SU-DHL-6 (cell line): ENCODE measurements at regions not wholly inside any gene's neighbourhood (a gene's known extent, or its start where the extent isn't known, plus 50 kb on each side); places are given as distances from the start of the nearest gene placed in this dataset.

ENCODE experiments used
- H2AFZ ChIP-seq: fragments of 200-600 bp; sonication (generic); 2 replicates; pipeline ENCODE4 v1.6.1; 2014; ENCODE audit warnings: low read depth, mild to moderate bottlenecking, moderate library complexity, mixed read lengths, antibody characterized with exemption, low read length; ENCODE audit not compliant: severe bottlenecking
- H3F3A ChIP-seq: fragments of 200-600 bp; shearing (Covaris generic); 2 replicates; pipeline ENCODE4 v1.6.0; 2016; ENCODE audit warnings: antibody characterized with exemption, mild to moderate bottlenecking; ENCODE audit not compliant: insufficient read depth
- H3K27ac ChIP-seq: fragments of 200-600 bp; sonication (generic); 2 replicates; pipeline ENCODE4 v1.5.1; 2016; ENCODE audit warnings: low read depth, mild to moderate bottlenecking, low read length, moderate library complexity, mixed read lengths
- H3K27me3 ChIP-seq: fragments of 200-600 bp; sonication (generic), shearing (Covaris generic); 2 replicates; pipeline ENCODE4 v1.6.0; 2014; ENCODE audit warnings: mild to moderate bottlenecking, low read length
- H3K36me3 ChIP-seq: fragments of 200-600 bp; sonication (generic); 2 replicates; pipeline ENCODE4 v1.6.1; 2014; ENCODE audit warnings: mild to moderate bottlenecking, low read length, mixed read lengths
- H3K4me2 ChIP-seq: fragments of 300-600, 200-600 bp; shearing (Covaris generic), sonication (generic); 2 replicates; pipeline ENCODE4 v1.6.0; 2014; ENCODE audit warnings: low read length, low read depth, mild to moderate bottlenecking; ENCODE audit not compliant: poor library complexity, severe bottlenecking
- H3K4me3 ChIP-seq: fragments of 200-600 bp; sonication (generic); 2 replicates; pipeline ENCODE4 v1.5.1; 2014; ENCODE audit warnings: antibody characterized with exemption, low read length, mild to moderate bottlenecking, mixed read lengths; ENCODE audit not compliant: insufficient read depth, poor library complexity, severe bottlenecking
- H3K79me2 ChIP-seq: fragments of 200-600 bp; sonication (generic); 2 replicates; pipeline ENCODE4 v1.6.1; 2014; ENCODE audit warnings: mild to moderate bottlenecking, low read length, moderate library complexity; ENCODE audit not compliant: insufficient read depth
- H3K9ac ChIP-seq: fragments of 200-600 bp; sonication (generic); 2 replicates; pipeline ENCODE4 v1.7.0; 2014; ENCODE audit warnings: mild to moderate bottlenecking, low read length
- H3K9me2 ChIP-seq: fragments of 200-600 bp; sonication (generic); replicated peaks from 2 replicates; pipeline ENCODE4 v1.6.1; 2014; ENCODE audit warnings: low read length; ENCODE audit not compliant: insufficient read depth
- H3K9me3 ChIP-seq: fragments of 200-600 bp; sonication (generic); 2 replicates; pipeline ENCODE4 v1.6.1; 2014; ENCODE audit warnings: low read length, mixed read lengths; ENCODE audit not compliant: insufficient read depth
- H4K20me1 ChIP-seq: fragments of 200-600 bp; sonication (generic); 2 replicates; pipeline ENCODE4 v1.6.1; 2014; ENCODE audit warnings: low read depth, mild to moderate bottlenecking, antibody characterized with exemption, low read length, moderate library complexity, mixed read lengths
- EZH2phosphoT487 ChIP-seq: fragments of 200-600 bp; sonication (generic), shearing (Covaris generic); conservative IDR thresholded peaks from 2 replicates; pipeline ENCODE4 v1.6.1; 2018; ENCODE audit warnings: mild to moderate bottlenecking, antibody characterized with exemption, low read length, moderate library complexity, mixed read lengths
- TF ChIP-seq, protein P1 (sequence below): fragments of 200-600 bp; sonication (generic); IDR thresholded peaks from one replicate; pipeline ENCODE4 v1.5.1; 2017; ENCODE audit warnings: antibody characterized with exemption, mild to moderate bottlenecking, low read length, moderate library complexity; ENCODE audit not compliant: insufficient read depth, poor library complexity, severe bottlenecking

DNA sequence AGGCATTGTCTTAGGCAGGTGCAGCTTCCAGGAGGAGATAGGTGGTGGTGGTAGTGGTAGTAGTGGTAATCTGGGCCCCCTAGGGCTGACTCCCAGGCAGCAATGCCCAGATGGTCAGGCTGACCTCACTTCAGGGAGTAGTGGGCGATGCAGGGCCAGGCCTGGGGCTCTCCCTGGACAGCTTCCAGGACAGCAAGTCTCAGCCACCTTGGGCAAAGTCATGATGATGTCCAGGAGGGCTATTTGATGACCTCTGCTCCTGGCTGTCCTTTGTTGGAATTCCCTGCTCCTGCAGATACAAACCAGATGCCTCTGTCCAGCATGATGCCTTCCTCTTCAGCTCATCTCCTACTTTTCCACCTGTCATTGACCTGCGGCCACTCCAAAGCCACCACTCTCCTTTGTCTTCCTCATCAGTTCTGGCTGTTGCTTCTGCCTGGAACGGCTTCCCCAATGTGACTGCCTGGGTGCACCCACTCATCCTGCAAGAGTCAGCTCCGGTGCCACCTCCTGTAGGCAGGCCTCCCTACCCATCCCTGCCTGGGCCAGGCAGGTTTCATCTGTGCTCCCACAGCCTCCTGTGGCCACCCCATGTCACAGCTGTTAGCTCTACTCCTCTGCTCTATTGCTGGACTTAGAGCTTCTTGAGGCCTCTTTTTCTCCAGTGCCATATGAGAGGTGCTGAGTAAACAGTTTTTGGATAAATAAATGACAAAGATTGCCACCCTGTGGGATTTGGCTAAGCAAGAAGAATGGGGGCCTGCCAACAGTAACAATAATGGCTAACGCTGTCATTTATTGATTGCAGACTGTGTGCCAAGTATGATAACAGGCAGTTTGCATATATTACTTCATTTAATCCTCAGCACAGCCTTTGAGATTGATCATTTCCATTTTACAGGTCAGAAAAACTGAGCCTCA lies 172.9 kb upstream of the NECTIN1 start:
- no peaks in the 10 kb centered on the region for H3F3A ChIP-seq
- H3K27me3 ChIP-seq, result no peaks in the 10 kb centered on the region
- H3K79me2 ChIP-seq, result no peaks in the 10 kb centered on the region
- no peaks in the 10 kb centered on the region for H3K9me3 ChIP-seq
- no peaks in the 10 kb centered on the region for H4K20me1 ChIP-seq
- no peak for TF ChIP-seq EZH2phosphoT487
- TF ChIP-seq, protein P1, sequence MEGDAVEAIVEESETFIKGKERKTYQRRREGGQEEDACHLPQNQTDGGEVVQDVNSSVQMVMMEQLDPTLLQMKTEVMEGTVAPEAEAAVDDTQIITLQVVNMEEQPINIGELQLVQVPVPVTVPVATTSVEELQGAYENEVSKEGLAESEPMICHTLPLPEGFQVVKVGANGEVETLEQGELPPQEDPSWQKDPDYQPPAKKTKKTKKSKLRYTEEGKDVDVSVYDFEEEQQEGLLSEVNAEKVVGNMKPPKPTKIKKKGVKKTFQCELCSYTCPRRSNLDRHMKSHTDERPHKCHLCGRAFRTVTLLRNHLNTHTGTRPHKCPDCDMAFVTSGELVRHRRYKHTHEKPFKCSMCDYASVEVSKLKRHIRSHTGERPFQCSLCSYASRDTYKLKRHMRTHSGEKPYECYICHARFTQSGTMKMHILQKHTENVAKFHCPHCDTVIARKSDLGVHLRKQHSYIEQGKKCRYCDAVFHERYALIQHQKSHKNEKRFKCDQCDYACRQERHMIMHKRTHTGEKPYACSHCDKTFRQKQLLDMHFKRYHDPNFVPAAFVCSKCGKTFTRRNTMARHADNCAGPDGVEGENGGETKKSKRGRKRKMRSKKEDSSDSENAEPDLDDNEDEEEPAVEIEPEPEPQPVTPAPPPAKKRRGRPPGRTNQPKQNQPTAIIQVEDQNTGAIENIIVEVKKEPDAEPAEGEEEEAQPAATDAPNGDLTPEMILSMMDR, result no peak
- H3K9ac ChIP-seq, result no peak overlapping the region
- H3K4me3 ChIP-seq, result no peak overlapping the region
- no peak overlapping the region for H3K27ac ChIP-seq
- H3K9me2 ChIP-seq, result no peaks in the 10 kb centered on the region
- no peaks in the 10 kb centered on the region for H3K36me3 ChIP-seq
- H2AFZ ChIP-seq, result no peak overlapping the region
- H3K4me2 ChIP-seq, result peak overlapping the region; percentile 17

DNA sequence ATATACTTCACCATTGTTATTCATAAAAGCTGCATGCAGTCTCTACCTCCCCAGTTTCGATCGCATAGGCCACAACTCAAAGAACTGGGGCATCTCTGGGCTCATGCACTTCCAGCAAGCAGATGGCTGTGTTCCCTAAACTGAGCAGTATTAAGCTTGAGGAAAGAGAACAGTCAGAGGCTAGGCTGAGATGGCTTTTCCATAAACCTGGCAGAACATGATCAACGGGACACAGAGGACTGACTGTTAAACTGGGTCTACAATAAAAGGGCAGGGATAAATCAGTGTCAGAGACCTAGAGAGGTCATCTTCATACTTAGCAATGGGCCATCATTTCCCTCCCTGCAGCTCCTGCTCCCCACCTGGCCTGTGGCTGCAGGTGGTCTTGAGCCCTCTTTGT lies 171.0 kb upstream of the NECTIN1 start:
- H3K4me3 ChIP-seq, result no peak overlapping the region
- H3K79me2 ChIP-seq, result no peaks in the 10 kb centered on the region
- no peaks in the 10 kb centered on the region for H3F3A ChIP-seq
- TF ChIP-seq EZH2phosphoT487, result no peak
- TF ChIP-seq, protein P1, result no peak
- no peaks in the 10 kb centered on the region for H4K20me1 ChIP-seq
- H3K4me2 ChIP-seq, result no peak overlapping the region
- no peaks in the 10 kb centered on the region for H3K9me3 ChIP-seq
- H3K9me2 ChIP-seq, result no peaks in the 10 kb centered on the region
- H2AFZ ChIP-seq, result no peak overlapping the region
- H3K36me3 ChIP-seq, result no peaks in the 10 kb centered on the region
- H3K27me3 ChIP-seq, result no peaks in the 10 kb centered on the region
- no peak overlapping the region for H3K27ac ChIP-seq
- no peak overlapping the region for H3K9ac ChIP-seq

DNA sequence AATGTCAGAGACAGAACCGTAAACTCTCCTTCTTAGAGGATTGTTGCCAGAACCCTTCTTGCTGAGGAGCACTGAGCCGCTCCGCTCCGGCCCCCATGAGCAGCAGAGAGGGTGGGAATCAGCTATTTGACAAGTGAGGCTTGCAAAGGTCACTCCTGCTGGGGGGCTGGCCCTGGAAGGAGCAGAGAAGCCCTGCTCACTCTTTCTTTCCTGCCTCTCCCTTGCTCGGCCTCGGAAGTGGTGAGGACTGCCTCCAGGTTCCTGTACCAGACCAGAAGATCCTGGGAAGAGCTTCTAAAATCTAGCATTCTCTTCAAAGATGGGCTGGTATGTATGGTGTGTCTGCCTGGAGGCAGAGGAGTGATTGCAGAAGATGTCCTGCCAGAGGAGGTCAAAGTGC lies 168.6 kb upstream of the NECTIN1 start:
- Histone ChIP-seq H3K4me2 (no peak overlapping the region), H3K36me3 (no peaks in the 10 kb centered on the region), H2AFZ (no peak overlapping the region), H3F3A (no peaks in the 10 kb centered on the region), H3K27me3 (no peaks in the 10 kb centered on the region), H3K4me3 (no peak overlapping the region), H3K27ac (no peak overlapping the region), H3K9ac (no peak overlapping the region), H3K9me3 (no peaks in the 10 kb centered on the region), H3K9me2 (no peaks in the 10 kb centered on the region), H4K20me1 (no peaks in the 10 kb centered on the region), H3K79me2 (no peaks in the 10 kb centered on the region)
- no peak for TF ChIP-seq EZH2phosphoT487
- TF ChIP-seq, protein P1, result no peak
